GM18858 (cell line): ENCODE measurements at regions not wholly inside any gene's neighbourhood (a gene's known extent, or its start where the extent isn't known, plus 50 kb on each side); places are given as distances from the start of the nearest gene placed in this dataset.
"Not testable (repeated sequence)": the region's sequence is repeated elsewhere in the genome, so short reads cannot be mapped to it uniquely, and the experiment has no call there.

Source experiments
- ATAC-seq: cut with Tn5 transposase; IDR thresholded peaks from one replicate; pipeline ENCODE4 v1.9.1; 2021; ENCODE audit not compliant: unreplicated experiment

DNA sequence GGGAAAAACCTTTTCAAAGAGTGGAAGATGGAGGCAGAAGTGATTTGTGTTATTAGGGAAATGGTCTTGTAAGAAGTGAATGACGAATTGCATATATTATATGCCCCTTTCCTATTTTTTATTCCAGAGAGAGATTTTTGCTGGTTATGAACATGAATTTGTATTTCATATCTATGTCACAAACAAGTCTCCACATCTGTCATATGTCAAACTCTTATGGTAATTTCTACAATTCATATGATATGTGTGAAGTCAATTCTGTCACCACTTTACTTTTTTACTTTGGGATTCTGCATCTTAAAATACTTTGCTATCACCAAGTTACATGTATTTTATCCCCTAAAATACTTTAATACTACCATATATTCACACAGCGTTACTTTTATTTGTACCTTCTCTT lies 594.2 kb upstream of the ARPP21 start:
- ATAC-seq, result no peak

DNA sequence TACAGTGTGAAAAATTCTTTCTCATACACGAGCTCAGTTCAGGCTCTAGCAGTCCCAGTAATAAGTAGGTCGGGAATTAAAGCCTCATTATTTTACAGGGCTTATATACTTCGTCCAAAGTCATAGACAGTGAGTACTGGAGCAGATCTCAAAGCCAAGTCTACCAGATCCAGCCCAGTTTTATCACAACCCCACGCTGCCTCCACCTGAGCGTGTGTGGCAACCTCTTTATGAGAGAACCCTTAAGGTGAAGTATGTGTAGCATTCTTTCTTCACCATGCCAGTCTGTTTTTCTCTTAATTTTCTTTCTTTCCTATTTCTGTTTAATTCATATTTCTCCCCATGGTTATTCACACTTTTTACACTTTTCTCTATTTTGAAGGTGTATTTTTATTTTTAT lies 574.6 kb upstream of the ARPP21 start:
- no peak for ATAC-seq

DNA sequence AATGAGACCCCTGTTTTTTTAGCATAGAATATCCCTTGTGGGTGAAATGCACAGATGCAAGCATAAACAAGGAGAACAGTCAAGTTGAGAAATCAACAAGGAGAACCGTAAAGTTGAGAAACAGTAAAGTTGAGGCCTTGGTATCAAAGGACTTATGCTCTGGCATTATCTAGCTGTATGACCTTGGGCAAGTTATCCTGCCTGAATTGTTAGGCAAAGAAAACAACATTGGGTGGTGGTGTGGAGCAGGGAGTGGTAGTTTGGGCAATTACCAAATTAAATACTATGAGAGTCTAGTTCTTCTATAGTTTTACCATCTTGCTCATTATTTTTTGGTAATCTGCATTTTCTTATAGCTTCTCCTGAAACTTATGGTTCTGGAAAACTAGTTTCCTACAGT lies 573.4 kb upstream of the ARPP21 start:
- no peak for ATAC-seq

DNA sequence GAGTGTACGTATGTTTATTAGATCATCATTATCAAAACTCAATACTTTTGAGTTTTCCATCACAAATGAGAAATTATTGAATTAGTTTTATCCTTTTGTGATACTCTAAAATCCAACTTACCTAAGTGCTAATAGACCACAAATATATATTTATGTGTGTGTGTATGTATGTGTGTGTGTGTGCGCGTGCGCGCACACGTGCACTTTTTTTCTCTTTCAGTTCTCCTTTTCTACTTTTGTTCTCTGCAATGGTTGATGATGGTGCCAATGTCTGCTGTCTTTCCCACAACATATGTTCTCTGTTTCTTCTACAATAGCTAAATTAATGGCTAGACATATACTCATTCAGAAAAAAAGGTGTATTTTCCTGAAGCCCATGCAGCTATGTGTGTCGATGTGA lies 571.6 kb upstream of the ARPP21 start:
- ATAC-seq, result no peak

DNA sequence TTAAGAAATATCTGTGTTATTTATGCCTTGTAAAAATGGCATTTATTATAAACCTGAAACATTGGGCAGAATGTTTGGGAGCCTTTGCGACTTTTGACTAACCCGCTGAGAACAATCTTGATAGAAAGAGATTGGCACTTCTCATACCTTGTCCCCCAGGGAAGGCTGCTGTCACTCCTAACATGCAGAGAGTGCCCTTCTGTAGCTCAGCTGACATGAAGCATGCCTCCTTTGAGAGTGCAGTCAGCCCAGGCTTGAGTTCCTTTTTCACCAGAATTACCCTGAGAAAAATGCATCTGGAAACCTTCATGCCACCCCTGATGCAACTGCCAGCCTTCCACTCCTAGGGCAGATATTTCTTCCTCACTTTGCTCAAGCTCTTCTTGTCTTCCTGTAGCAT lies 569.2 kb upstream of the ARPP21 start:
- no peak for ATAC-seq

DNA sequence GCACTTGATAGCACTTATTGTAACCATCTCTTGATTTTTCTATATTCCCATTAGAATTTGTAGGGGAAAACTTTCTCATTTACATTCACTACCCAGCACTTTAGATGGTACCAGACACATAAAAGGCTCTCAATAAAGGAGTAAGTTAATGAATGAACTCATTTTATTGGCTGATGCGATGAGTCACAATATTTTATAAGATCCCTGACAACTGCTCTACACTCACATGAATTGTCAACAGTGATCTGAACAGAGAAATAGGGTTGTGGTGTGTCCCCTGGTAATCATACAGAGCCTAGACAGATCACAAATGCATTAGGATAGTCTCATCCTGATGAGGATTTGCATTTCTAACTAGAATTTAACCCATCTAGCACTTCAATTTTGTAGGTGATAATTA lies 567.6 kb upstream of the ARPP21 start:
- no peak for ATAC-seq

DNA sequence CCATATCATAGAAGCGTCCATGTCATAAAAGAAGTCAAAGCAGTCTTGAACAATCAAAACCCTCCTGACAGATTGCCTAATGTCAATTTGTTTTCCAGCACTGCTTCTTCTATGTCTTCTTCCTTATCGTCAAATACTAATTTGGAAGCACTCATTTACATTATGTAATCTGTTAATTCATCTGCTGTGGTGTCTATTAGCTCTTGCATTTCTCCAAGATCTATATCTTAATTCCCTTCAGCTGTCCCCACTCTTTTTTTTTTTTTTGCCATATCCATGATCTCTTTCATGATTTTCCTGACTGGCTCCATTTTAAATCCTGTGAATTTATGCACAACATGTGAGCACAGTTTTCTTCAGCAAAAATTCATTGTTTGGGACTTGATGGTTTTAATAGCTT lies 560.5 kb upstream of the ARPP21 start:
- no peak for ATAC-seq

DNA sequence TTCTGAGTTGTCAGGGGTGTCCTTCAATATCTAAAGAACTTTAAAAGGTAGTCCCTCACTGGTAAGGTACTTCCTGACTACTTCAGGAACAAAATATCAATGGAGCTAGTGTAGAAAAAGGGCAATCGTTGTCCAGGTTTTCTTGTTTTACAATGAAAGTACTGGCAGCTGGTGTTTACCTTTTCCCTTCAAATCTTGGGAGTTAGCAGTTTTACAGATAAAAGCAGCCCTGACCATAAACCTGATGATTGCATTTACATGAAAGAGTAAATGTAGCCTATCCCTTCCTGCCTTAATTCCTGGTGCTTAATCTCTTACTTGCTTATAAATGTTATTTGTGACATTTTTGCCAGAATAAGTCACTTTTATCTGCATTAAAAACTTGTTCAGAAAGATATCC lies 559.9 kb upstream of the ARPP21 start:
- ATAC-seq, result no peak

DNA sequence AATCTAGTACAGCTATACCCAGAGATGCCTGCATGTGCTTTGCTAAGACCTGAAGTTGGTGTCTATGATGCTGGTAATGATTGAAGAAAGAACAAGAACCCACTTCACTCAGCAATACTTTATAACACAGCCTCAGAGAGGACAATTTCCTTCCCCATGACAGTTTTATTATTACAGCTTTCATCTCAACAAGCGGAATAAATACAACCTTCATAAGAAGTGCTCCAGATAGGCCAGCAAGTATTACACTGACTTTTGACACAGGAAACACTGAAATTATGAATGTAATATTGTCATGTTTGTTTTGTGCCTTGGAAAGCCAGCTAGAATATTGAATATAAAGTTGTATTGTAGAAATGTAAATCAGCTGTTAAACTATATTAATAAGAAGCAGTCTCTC lies 557.4 kb upstream of the ARPP21 start:
- ATAC-seq, result no peak

DNA sequence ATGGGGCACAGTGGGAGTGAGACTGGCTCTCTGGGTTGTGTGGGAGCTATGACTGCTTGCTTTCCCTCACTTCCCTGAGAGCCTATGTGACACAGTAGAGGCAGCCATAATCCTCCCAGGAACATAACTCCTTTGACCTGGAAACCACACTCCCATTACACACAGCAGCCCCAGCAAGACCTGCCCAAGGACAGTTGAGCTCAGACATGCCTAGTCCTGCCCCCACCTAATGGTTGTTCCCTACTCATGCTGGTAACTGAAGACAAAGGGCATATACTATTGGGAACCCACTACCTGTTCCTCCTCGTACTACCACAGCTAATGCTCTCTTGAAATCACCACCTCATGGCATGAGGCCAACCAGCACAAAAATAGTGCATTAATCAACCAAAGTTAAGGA lies 550.4 kb upstream of the ARPP21 start:
- no peak for ATAC-seq

DNA sequence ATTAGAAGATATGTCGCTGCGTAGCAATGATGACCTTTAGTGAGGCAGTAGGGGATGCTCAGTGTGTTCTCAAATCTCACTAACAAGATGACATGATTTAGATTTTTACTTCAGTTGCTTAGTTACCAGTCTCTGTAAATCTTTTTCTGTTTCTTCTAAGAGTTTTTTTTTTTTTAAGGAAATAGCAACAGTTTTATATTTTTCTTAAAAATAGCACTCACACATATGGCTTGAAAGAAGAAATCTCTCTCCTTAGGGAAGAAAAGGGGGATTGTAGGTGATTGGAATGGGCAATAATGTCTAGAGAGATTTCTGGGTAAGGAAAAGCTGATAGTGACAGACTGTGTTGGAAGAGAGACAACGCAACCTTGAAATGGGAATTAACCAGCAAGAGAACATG lies 524.6 kb upstream of the ARPP21 start:
- no peak for ATAC-seq

DNA sequence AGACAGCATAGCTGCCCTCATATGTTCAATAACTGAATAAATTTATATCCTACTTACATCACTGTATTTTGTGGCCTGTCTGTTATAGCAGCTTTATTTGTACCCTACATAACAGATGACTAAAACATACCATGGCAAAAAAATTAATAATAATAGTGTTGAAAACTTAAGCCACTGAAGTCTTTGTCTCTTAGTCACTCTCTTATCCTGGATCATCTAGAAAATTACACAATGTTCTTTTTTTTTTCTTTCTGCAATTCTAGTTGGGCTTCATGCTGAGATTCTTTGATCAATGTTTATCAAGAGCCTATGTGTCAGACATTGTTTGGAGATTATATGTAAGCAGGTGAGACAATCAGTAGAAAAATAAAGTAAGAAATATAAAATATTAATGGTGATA lies 519.3 kb upstream of the ARPP21 start:
- no peak for ATAC-seq

DNA sequence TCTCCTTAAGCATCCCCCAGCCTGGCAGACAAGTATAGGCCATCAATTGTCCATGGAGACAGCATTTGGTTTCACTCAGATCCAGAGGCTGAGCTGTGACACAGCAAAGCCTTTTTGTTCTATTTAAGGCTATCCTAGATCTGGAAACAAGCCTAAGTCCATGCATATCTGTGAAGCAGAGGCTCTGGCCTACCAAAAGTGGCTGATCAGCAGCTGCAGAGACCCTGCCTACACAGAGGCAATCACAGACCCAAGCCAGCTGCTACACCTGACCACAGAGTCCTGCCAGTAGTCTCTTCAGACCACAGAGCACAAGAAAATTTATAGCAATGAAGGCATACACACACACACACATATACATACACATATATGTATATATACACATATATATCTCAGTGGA lies 501.7 kb upstream of the ARPP21 start:
- ATAC-seq, result no peak

DNA sequence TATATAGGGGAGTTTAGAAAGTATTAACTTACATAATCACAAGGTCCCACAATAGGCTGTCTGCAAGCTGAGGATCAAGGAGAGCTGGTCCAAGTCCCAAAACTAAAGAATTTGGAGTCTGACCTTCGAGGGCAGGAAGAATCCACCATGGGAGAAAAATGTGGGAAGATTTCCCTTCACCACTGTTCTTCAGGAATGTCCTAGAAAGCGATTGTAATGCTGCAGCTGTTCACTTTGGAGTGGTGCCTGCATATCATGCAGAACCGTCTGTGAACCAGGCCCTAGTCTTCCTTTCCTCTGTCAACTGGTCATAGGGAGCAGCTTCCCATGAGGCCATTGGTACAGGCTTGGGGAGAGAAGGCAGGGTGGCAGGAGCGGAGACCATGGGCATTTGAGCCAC lies 497.9 kb upstream of the ARPP21 start:
- no peak for ATAC-seq

DNA sequence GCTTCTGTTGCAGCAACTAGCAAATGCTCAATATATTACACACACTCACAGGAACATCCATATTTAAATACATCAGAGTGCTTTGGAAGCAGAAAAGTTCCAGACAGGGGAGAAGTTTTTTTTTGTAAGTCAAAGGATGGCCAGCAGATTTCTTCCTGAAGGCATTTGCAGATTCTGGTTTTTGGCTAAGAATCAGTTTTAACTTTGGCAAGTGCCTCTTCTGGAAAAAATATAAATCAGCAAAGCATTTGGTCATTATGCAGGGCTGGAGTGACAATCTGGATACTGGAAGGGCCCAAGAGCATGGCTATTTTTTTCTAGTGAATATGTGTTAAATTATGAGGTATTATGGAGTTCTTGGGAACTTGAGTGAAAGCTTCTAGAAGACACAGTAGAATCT lies 495.3 kb upstream of the ARPP21 start:
- no peak for ATAC-seq

DNA sequence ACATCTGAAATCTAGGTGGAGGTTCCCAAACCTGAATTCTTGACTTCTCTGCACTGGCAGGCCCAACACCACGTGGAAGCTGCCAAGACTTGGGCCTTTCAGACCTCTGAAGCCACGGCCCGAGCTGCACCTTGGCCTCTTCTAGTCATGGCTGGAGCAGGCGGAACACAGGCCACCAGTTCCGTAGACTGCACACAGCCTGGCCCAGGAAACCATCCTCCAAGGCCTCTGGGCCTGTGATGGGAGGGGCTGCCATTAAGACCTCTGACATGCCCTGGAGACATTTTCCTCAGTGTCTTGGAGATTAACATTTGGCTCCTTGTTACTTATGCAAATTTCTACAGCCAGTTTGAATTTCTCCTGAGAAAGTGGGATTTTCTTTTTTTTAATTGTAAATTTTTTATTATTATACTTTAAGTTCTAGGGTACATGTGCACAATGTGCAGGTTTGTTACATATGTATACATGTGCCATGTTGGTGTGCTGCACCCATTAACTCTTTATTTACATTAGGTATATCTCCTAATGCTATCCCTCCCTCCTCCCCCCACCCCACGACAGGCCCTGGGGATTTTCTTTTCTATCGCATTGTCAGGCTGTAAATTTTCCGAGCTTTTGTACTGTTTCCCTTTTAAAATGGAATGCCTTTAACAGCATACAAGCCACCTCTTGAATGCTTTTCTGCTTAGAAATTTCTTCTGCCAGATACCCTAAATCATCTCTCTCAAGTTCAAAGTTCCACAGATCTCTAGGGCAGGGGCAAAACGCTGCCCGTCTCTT lies 492.9 kb upstream of the ARPP21 start:
- not testable (repeated sequence) for ATAC-seq

DNA sequence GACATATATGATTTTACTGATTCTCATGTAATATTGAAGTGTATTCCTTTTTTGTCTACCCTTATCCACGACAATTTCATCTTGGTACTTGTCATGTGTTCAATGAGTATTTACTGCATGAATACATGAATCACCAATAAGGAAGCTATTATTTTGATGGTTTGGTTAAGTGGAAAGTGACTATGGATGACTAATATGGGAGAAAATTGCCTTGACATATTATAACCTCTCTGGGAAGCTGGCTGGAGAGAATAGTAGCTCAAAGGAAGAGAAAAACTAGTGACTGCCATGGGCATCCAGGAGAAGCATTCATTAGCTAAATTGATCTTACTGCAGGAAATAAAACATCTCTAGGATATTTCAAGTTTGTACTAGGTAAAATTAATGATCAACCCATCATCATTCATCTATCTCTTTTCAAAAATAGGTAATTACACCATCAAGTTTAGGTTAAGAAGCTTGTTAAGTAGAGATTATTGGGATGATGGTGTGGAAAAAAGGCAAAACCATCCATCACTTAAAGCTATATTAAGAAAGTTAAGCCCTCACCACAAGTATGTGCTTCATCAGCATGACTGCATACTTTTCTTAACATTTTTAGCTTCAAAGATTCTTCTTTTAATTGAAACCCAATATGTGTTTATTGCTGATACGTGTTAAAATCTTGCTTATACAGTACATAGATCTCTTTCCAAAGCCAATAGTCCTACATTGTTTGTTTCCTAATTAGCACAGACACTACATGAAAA lies 455.2 kb upstream of the ARPP21 start:
- no peak for ATAC-seq

DNA sequence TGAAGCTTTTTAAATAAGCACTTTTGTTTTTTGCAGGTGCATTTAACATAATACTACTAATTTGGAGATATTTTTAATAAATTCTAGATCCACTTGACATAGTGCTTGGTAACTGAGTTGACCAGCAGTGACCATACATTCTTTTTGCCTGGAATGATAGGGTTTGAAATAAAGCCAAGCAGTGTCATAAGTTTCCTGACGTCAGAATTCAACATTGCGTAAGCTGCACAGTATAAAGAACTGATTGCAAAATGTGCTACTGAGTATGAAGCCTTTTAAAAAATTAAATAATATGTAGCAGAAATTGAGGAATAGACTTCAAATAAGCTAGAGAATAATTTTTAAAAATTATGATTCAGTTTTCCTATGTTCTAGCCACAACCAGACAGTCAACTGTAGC lies 454.6 kb upstream of the ARPP21 start:
- no peak for ATAC-seq

DNA sequence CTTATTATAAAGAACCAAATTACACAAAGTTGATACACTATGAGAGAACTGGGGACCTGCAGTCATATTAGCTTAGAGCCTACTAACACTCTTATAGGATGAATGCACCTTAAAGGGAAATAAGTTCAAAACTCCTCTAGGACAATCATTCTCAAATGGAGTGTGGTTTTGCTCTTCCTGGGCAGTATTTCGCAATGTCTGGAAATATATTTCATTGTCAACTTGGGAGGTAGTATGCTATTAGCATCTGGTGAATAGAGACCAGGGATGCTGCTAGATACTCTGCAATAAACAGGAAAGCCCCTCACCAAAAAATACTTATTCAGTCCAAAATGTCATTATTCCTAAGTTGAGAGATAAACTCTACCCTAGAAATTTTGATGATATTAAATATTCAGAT lies 451.4 kb upstream of the ARPP21 start:
- no peak for ATAC-seq

DNA sequence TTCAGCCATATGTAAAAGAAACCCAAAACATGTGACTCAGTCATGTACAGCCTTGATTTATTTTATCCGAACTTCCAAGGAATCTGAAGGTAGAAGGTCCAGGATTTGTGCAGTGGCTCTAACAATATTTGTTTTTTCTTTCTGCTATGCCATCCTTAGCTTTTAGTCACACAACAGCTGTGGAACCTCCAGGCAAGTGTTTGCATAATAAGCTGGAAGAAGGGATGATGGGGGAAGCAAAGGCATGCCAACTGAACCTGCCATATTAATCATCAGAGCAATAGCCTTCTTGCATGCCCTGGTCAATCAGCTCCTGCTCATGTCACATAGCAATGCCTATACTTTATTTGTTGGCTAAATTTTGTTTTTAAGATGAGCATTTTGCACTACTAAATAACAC lies 444.7 kb upstream of the ARPP21 start:
- ATAC-seq, result no peak

DNA sequence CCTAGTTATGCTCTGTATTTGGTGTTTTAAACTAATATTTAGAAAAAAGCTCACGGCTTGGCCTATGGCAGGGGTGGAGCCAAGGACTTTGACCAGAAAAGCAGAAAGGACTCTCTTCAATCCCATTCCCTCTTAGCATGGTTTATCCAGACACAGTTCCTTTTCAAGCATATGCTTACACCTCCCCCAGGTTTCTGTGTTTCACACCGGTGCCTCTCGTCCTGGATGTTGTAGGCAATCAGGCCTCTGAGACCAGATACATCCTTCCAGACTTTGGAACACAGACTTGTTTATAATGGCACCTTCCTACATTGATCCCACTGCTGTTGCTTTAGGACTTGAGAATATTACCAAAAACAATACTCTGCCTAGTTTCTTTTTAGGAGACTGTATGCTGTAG lies 440.5 kb upstream of the ARPP21 start:
- no peak for ATAC-seq

DNA sequence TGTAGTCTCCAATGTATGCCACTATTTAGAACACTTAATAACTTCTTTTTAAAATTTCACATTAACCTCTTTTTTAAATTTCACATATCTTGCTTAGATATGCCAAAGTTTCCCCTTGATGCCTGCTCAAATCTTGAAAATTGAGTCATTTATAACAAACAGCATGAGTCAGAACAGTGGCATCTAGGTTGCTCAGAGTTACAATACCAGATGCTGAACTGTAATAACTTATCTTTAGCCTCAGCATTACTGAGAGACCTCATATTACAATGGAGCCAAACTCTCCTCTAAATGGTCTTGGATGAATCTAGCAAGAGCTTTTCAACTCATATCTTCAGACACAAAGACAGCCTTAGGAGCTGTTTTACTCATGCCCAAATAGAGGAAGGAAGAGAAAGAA lies 439.3 kb upstream of the ARPP21 start:
- no peak for ATAC-seq

DNA sequence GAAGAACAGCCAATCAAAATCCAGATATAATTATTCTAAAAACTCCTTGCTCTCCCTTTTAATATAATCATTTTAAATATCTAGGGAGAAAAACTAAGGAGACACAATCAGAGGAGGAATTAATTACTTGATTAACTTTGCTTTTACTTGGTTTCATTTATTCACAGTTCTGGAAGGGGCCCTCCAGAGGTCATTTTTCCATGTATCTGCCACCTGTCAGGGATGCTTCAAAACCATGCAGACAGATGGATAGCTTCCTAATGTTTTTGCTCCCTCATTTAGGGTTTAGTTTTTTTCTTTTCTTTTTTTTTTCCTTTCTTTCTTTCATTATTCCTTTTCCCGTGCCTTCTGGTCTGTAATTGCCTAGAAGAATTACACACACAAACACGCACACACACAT lies 438.1 kb upstream of the ARPP21 start:
- ATAC-seq, result no peak
